Hepatocyte (in vitro differentiated cells): ENCODE measurements at regions not wholly inside any gene's neighbourhood (a gene's known extent, or its start where the extent isn't known, plus 50 kb on each side); places are given as distances from the start of the nearest gene placed in this dataset.
"Not testable (repeated sequence)": the region's sequence is repeated elsewhere in the genome, so short reads cannot be mapped to it uniquely, and the experiment has no call there.

Source experiments
- DNase-seq: peaks from one replicate; pipeline ENCODE4 v3.0.0-alpha.2; 2016; ENCODE audit warnings: low spot score
- H2AFZ ChIP-seq: fragments of 200-600 bp; sonication (generic); 2 replicates; pipeline ENCODE4 v1.6.0; 2016; ENCODE audit warnings: antibody characterized with exemption, mild to moderate bottlenecking
- H3K27ac ChIP-seq: fragments of 200-600 bp; sonication (generic); 2 replicates; pipeline ENCODE4 v1.5.1; 2016; ENCODE audit warnings: mild to moderate bottlenecking
- H3K27me3 ChIP-seq: fragments of 200-600 bp; sonication (generic); 2 replicates; pipeline ENCODE4 v1.6.1; 2016
- H3K36me3 ChIP-seq: fragments of 200-600 bp; sonication (generic); replicated peaks from 2 replicates; pipeline ENCODE4 v1.5.1; 2016; ENCODE audit warnings: low read depth; ENCODE audit not compliant: insufficient read depth
- H3K4me1 ChIP-seq: fragments of 200-600 bp; sonication (generic); 2 replicates; pipeline ENCODE4 v1.5.1; 2016; ENCODE audit warnings: mild to moderate bottlenecking, moderate library complexity; ENCODE audit not compliant: insufficient read depth
- H3K4me2 ChIP-seq: fragments of 200-600 bp; sonication (generic); 2 replicates; pipeline ENCODE4 v1.6.0; 2016
- H3K4me3 ChIP-seq: fragments of 200-600 bp; sonication (generic); 2 replicates; pipeline ENCODE4 v1.5.1; 2016; ENCODE audit warnings: mild to moderate bottlenecking
- H3K79me2 ChIP-seq: fragments of 200-600 bp; sonication (generic); 2 replicates; pipeline ENCODE4 v1.6.0; 2017; ENCODE audit warnings: mild to moderate bottlenecking
- H3K9me2 ChIP-seq: fragments of 200-600 bp; sonication (generic); replicated peaks from 2 replicates; pipeline ENCODE4 v1.6.0; 2017; ENCODE audit warnings: mild to moderate bottlenecking; ENCODE audit not compliant: insufficient read depth
- H3K9me3 ChIP-seq: fragments of 200-600 bp; sonication (generic); 2 replicates; pipeline ENCODE4 v1.5.1; 2016; ENCODE audit warnings: low read depth, mild to moderate bottlenecking
- H4K20me1 ChIP-seq: fragments of 200-600 bp; sonication (generic); 2 replicates; pipeline ENCODE4 v1.6.0; 2016; ENCODE audit warnings: mild to moderate bottlenecking; ENCODE audit not compliant: insufficient read depth, poor library complexity, severe bottlenecking
- CTCF ChIP-seq: fragments of 200-600 bp; sonication (generic); IDR thresholded peaks from 2 replicates; pipeline ENCODE4 v1.5.1; 2016; ENCODE audit warnings: antibody characterized with exemption, mild to moderate bottlenecking; ENCODE audit not compliant: poor library complexity
- EZH2 ChIP-seq: fragments of 200-600 bp; sonication (generic); IDR thresholded peaks from 2 replicates; pipeline ENCODE4 v1.6.1; 2016; ENCODE audit warnings: antibody characterized with exemption, mild to moderate bottlenecking, borderline replicate concordance
- EZH2phosphoT487 ChIP-seq: fragments of 200-600 bp; sonication (generic); IDR thresholded peaks from one replicate; pipeline ENCODE4 v1.6.1; 2018; ENCODE audit warnings: antibody characterized with exemption, mild to moderate bottlenecking, low read depth, moderate library complexity; ENCODE audit not compliant: unreplicated experiment, severe bottlenecking
- WGBS: methylation state at CpG from one replicate; pipeline ENCODE4 v1.1.6; 2016; ENCODE audit warnings: low lambda C conversion rate; ENCODE audit errors: missing lambda C conversion rate; 5-methylcytosine and 5-hydroxymethylcytosine counted together

GRCh38 chr6:121711472-121711871, 276.0 kb downstream of the GJA1 start:
- H3K79me2 ChIP-seq: no peaks in the 10 kb centered on the region
- no peaks in the 10 kb centered on the region for H3K9me2 ChIP-seq
- no peaks in the 10 kb centered on the region for H3K36me3 ChIP-seq
- no peak overlapping the region for H2AFZ ChIP-seq
- TF ChIP-seq EZH2 (no peak), CTCF (no peak), EZH2phosphoT487 (no peak)
- WGBS: 91% methylated on average over 3 of the region's 3 CpGs
- no peak overlapping the region for H3K27ac ChIP-seq
- DNase-seq: no peak
- no peak overlapping the region for H3K4me3 ChIP-seq
- no peaks in the 10 kb centered on the region for H3K4me1 ChIP-seq
- H4K20me1 ChIP-seq: no peaks in the 10 kb centered on the region
- no peaks in the 10 kb centered on the region for H3K9me3 ChIP-seq
- no peaks in the 10 kb centered on the region for H3K27me3 ChIP-seq
- no peak overlapping the region for H3K4me2 ChIP-seq

GRCh38 chr6:121717686-121718085, 282.2 kb downstream of the GJA1 start:
- 91% methylated on average over 4 of the region's 4 CpGs for WGBS
- H3K36me3 ChIP-seq: no peaks in the 10 kb centered on the region
- H3K4me3 ChIP-seq: no peak overlapping the region
- no peak for TF ChIP-seq CTCF
- TF ChIP-seq EZH2phosphoT487: no peak
- TF ChIP-seq EZH2: no peak
- H3K27ac ChIP-seq: no peak overlapping the region
- H4K20me1 ChIP-seq: no peaks in the 10 kb centered on the region
- H2AFZ ChIP-seq: no peak overlapping the region
- no peak for DNase-seq
- no peaks in the 10 kb centered on the region for H3K9me3 ChIP-seq
- H3K4me2 ChIP-seq: no peak overlapping the region
- H3K4me1 ChIP-seq: no peaks in the 10 kb centered on the region
- H3K9me2 ChIP-seq: no peaks in the 10 kb centered on the region
- no peaks in the 10 kb centered on the region for H3K27me3 ChIP-seq
- H3K79me2 ChIP-seq: no peaks in the 10 kb centered on the region

- not testable (repeated sequence) for H3K4me1 ChIP-seq, H4K20me1 ChIP-seq, DNase-seq, H3K4me2 ChIP-seq, H3K9me2 ChIP-seq, H3K9me3 ChIP-seq, H2AFZ ChIP-seq, H3K79me2 ChIP-seq, H3K4me3 ChIP-seq, H3K27ac ChIP-seq, H3K36me3 ChIP-seq, H3K27me3 ChIP-seq
- WGBS: 86% methylated on average over 1 of the region's 1 CpG
Observed at GRCh38 chr6:121720867-121721266, 285.4 kb downstream of the GJA1 start.

- Histone ChIP-seq H3K27me3 (no peaks in the 10 kb centered on the region), H3K9me3 (no peaks in the 10 kb centered on the region), H3K27ac (no peak overlapping the region), H3K9me2 (no peaks in the 10 kb centered on the region), H2AFZ (no peak overlapping the region), H3K4me2 (no peak overlapping the region), H4K20me1 (no peaks in the 10 kb centered on the region), H3K4me3 (no peak overlapping the region), H3K36me3 (no peaks in the 10 kb centered on the region), H3K79me2 (no peaks in the 10 kb centered on the region), H3K4me1 (no peaks in the 10 kb centered on the region)
- DNase-seq: no peak
- WGBS: 75% methylated on average over 2 of the region's 2 CpGs
- TF ChIP-seq EZH2phosphoT487: no peak
Observed at GRCh38 chr6:121723623-121724022, 288.2 kb downstream of the GJA1 start.

- no peak for TF ChIP-seq EZH2phosphoT487
- no peak for TF ChIP-seq CTCF
- no peak for TF ChIP-seq EZH2
- H3K4me2 ChIP-seq: no peak overlapping the region
- no peaks in the 10 kb centered on the region for H3K9me2 ChIP-seq
- no peak overlapping the region for H3K4me3 ChIP-seq
- H4K20me1 ChIP-seq: no peaks in the 10 kb centered on the region
- H3K9me3 ChIP-seq: no peaks in the 10 kb centered on the region
- WGBS: 80% methylated on average over 2 of the region's 2 CpGs
- H3K4me1 ChIP-seq: no peaks in the 10 kb centered on the region
- DNase-seq: no peak
- no peak overlapping the region for H2AFZ ChIP-seq
- H3K79me2 ChIP-seq: no peaks in the 10 kb centered on the region
- H3K27me3 ChIP-seq: no peaks in the 10 kb centered on the region
- no peaks in the 10 kb centered on the region for H3K36me3 ChIP-seq
- H3K27ac ChIP-seq: no peak overlapping the region
Observed at GRCh38 chr6:121724576-121724975, 289.1 kb downstream of the GJA1 start.
